CD4-positive, alpha-beta memory T cell (primary cell): ENCODE measurements at regions not wholly inside any gene's neighbourhood (a gene's known extent, or its start where the extent isn't known, plus 50 kb on each side); places are given as distances from the start of the nearest gene placed in this dataset.

Experiments used
- CTCF ChIA-PET: fragments of 350-600 bp; sonication (Branson Sonifier 250); formaldehyde crosslinking; loops from one replicate; lab custom pipeline; 2021; ENCODE audit warnings: inconsistent platforms; ENCODE audit not compliant: partially characterized antibody; lab: Charles Lee
- POLR2A ChIA-PET: fragments of 350-600 bp; sonication (Branson Sonifier 250); formaldehyde crosslinking; loops from one replicate; lab custom pipeline; 2021; ENCODE audit not compliant: partially characterized antibody; lab: Charles Lee
- DNase-seq, 5 donors: peaks; one replicate each; pipeline versions ENCODE4 v3.0.0 to v3.0.0-alpha.2; 2020 to 2022; ENCODE audit warnings: mixed read lengths in 1 of 5
- H3K27ac ChIP-seq: one replicate; pipeline ENCODE4 v1.7.0; 2013; ENCODE audit warnings: low read depth, low read length
- H3K27me3 ChIP-seq: 2 replicates; pipeline ENCODE4 v1.7.0; 2013; ENCODE audit warnings: mild to moderate bottlenecking, low read length, moderate library complexity; ENCODE audit not compliant: insufficient read depth
- H3K36me3 ChIP-seq: 2 replicates; pipeline ENCODE4 v1.7.0; 2013; ENCODE audit warnings: mild to moderate bottlenecking, low read length, moderate library complexity; ENCODE audit not compliant: insufficient read depth
- H3K4me1 ChIP-seq: 2 replicates; pipeline ENCODE4 v1.7.0; 2013; ENCODE audit warnings: mild to moderate bottlenecking, low read length, moderate library complexity; ENCODE audit not compliant: insufficient read depth
- H3K4me3 ChIP-seq, 2 donors: one replicate each; pipeline ENCODE4 v1.7.0; 2013; ENCODE audit warnings: low read length in 2 of 2, mild to moderate bottlenecking in 1 of 2
- H3K9me3 ChIP-seq, 2 donors: one replicate each; pipeline ENCODE4 v1.7.0; 2013; ENCODE audit warnings: low read length in 2 of 2, control low read depth in 1 of 2; ENCODE audit not compliant: control insufficient read depth in 1 of 2
- H3K27ac Mint-ChIP-seq, 7 donors: one replicate each; pipeline ENCODE4 v1.8.0; 2020 to 2021; ENCODE audit warnings: mixed read lengths in 7 of 7, mild to moderate bottlenecking in 6 of 7, inconsistent platforms in 3 of 7, moderate library complexity in 3 of 7
- H3K27me3 Mint-ChIP-seq, 2 donors: one replicate each; pipeline ENCODE4 v1.8.0; 2020 to 2021; ENCODE audit warnings: mixed read lengths in 2 of 2
- H3K36me3 Mint-ChIP-seq, 2 donors: one replicate each; pipeline ENCODE4 v1.8.0; 2020 to 2021; ENCODE audit warnings: mixed read lengths in 2 of 2, inconsistent platforms in 1 of 2, mild to moderate bottlenecking in 1 of 2
- H3K4me1 Mint-ChIP-seq, 4 donors: one replicate each; pipeline ENCODE4 v1.8.0; 2020 to 2021; ENCODE audit warnings: mixed read lengths in 4 of 4, mild to moderate bottlenecking in 1 of 4
- H3K4me3 Mint-ChIP-seq, 8 donors: one replicate each; pipeline ENCODE4 v1.8.0; 2020 to 2021; ENCODE audit warnings: mixed read lengths in 8 of 8, mild to moderate bottlenecking in 7 of 8, moderate library complexity in 6 of 8, inconsistent platforms in 3 of 8
- H3K9me3 Mint-ChIP-seq, 8 donors: one replicate each; pipeline ENCODE4 v1.8.0; 2020 to 2021; ENCODE audit warnings: mixed read lengths in 8 of 8, mild to moderate bottlenecking in 5 of 8, inconsistent platforms in 3 of 8, moderate library complexity in 1 of 8
- intact Hi-C: fragments of 100-400 bp; cut with micrococcal nuclease; formaldehyde crosslinking; loops from one replicate; pipeline ENCODE4 v1.15.1; 2023

GRCh38 chr11:134669796-134670195 lies 257.8 kb upstream of the B3GAT1 start:
- H3K36me3 ChIP-seq = no peaks in the 10 kb centered on the region
- intact Hi-C loops = no loop called here
- H3K4me3 ChIP-seq = no peak overlapping the region
- no peak overlapping the region for H3K27ac ChIP-seq
- DNase-seq = no peak
- no peaks in the 10 kb centered on the region for H3K4me1 ChIP-seq
- POLR2A ChIA-PET = no interaction called here
- peaks cover 0 to 4% (median 0%) of the 10 kb centered on the region in 8 donors for H3K9me3 Mint-ChIP-seq
- CTCF ChIA-PET = no interaction called here
- H3K4me1 Mint-ChIP-seq = no peaks in the 10 kb centered on the region
- H3K27me3 ChIP-seq = no peaks in the 10 kb centered on the region
- no peak overlapping the region for H3K27ac Mint-ChIP-seq
- no peak overlapping the region for H3K4me3 Mint-ChIP-seq
- no peaks in the 10 kb centered on the region for H3K36me3 Mint-ChIP-seq
- no peaks in the 10 kb centered on the region for H3K9me3 ChIP-seq
- H3K27me3 Mint-ChIP-seq = peaks cover 0 to 4% of the 10 kb centered on the region in 2 donors

GRCh38 chr11:134668796-134669195 lies 256.8 kb upstream of the B3GAT1 start:
- H3K36me3 ChIP-seq = no peaks in the 10 kb centered on the region
- Mint-ChIP-seq H3K4me1 (no peaks in the 10 kb centered on the region), H3K4me3 (no peak overlapping the region), H3K27ac (no peak overlapping the region), H3K27me3 (peaks cover 0 to 4% of the 10 kb centered on the region in 2 donors), H3K9me3 (peaks cover 0 to 4% (median 0%) of the 10 kb centered on the region in 8 donors), H3K36me3 (no peaks in the 10 kb centered on the region)
- intact Hi-C loops = no loop called here
- CTCF ChIA-PET = no interaction called here
- no peak for DNase-seq
- H3K9me3 ChIP-seq = no peaks in the 10 kb centered on the region
- H3K27me3 ChIP-seq = no peaks in the 10 kb centered on the region
- no peaks in the 10 kb centered on the region for H3K4me1 ChIP-seq
- POLR2A ChIA-PET = no interaction called here
- no peak overlapping the region for H3K27ac ChIP-seq
- no peak overlapping the region for H3K4me3 ChIP-seq

DNA sequence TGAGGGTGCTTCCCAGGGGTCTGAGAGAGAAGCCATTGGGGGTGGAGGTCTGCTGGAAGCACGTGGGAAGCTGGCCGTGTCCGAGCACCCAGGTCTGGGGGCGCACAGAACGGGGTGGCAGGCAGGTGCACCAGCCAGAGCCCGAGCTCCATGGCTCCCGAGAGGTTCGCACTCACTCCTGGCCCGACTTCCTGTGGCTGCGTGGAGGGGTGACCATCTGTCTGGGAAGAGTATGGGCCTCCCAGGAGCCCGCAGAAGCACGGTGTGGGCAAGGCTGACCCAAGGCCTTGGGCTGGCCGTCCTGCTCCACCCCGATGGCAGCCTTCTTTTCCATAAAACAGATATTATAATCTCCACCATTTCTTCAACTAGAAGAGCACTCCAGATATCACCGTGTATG lies 256.0 kb upstream of the B3GAT1 start:
- Mint-ChIP-seq H3K4me3 (no peak overlapping the region), H3K27ac (no peak overlapping the region), H3K27me3 (peaks cover 0 to 4% of the 10 kb centered on the region in 2 donors), H3K9me3 (peaks cover 0 to 4% (median 0%) of the 10 kb centered on the region in 8 donors), H3K4me1 (no peaks in the 10 kb centered on the region), H3K36me3 (no peaks in the 10 kb centered on the region)
- no peaks in the 10 kb centered on the region for H3K27me3 ChIP-seq
- no peaks in the 10 kb centered on the region for H3K36me3 ChIP-seq
- DNase-seq = no peak
- no peak overlapping the region for H3K27ac ChIP-seq
- H3K9me3 ChIP-seq = no peaks in the 10 kb centered on the region
- no peaks in the 10 kb centered on the region for H3K4me1 ChIP-seq
- no peak overlapping the region for H3K4me3 ChIP-seq
- intact Hi-C loops = no loop called here
- CTCF ChIA-PET = no interaction called here
- POLR2A ChIA-PET = no interaction called here

DNA sequence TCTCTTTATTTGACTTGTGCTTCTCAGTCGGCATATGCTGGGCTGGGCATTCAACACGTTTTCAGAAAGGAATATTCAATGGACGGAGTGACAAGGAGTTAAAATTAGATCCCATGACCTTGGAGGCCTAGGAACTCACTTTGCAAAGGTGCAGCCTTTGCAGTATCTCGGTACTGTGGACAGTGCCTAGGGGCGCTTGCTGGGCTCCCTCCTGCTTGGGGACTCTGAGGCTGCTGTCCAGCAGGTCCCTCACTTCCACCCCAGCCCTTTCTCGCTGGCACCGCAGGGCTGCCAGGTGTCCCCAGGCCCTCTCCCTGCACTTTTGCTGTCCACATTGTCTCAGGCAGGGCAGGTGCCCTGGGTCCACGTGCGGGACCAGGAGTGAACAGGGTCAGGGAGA lies 255.5 kb upstream of the B3GAT1 start:
- peaks cover 0 to 4% (median 0%) of the 10 kb centered on the region in 8 donors for H3K9me3 Mint-ChIP-seq
- H3K36me3 Mint-ChIP-seq = no peaks in the 10 kb centered on the region
- no peaks in the 10 kb centered on the region for H3K4me1 Mint-ChIP-seq
- H3K27ac Mint-ChIP-seq = no peak overlapping the region
- ChIA-PET POLR2A (no interaction called here), CTCF (no interaction called here)
- no peaks in the 10 kb centered on the region for H3K4me1 ChIP-seq
- no peak overlapping the region for H3K4me3 ChIP-seq
- no peak for DNase-seq
- H3K27me3 Mint-ChIP-seq = peaks cover 0 to 4% of the 10 kb centered on the region in 2 donors
- no peak overlapping the region for H3K4me3 Mint-ChIP-seq
- H3K27me3 ChIP-seq = no peaks in the 10 kb centered on the region
- intact Hi-C loops = no loop called here
- H3K36me3 ChIP-seq = no peaks in the 10 kb centered on the region
- no peaks in the 10 kb centered on the region for H3K9me3 ChIP-seq
- H3K27ac ChIP-seq = no peak overlapping the region

- POLR2A ChIA-PET = no interaction called here
- H3K36me3 Mint-ChIP-seq = no peaks in the 10 kb centered on the region
- CTCF ChIA-PET = no interaction called here
These were observed 255.1 kb upstream of the B3GAT1 start for GRCh38 chr11:134667175-134667500.

GRCh38 chr11:134666273-134667174 lies 254.5 kb upstream of the B3GAT1 start:
- no peaks in the 10 kb centered on the region for H3K36me3 ChIP-seq
- H3K9me3 Mint-ChIP-seq = peaks cover 0 to 7% (median 1%) of the 10 kb centered on the region in 8 donors
- no peak overlapping the region for H3K27ac ChIP-seq
- ChIA-PET POLR2A (no interaction called here), CTCF (no interaction called here)
- H3K27ac Mint-ChIP-seq = no peak overlapping the region
- H3K4me1 ChIP-seq = no peaks in the 10 kb centered on the region
- no peak overlapping the region for H3K4me3 ChIP-seq
- DNase-seq = no peak
- H3K27me3 Mint-ChIP-seq = peaks cover 0 to 4% of the 10 kb centered on the region in 2 donors
- intact Hi-C loops = no loop called here
- H3K9me3 ChIP-seq = peaks cover 0 to 3% of the 10 kb centered on the region in 2 donors
- no peaks in the 10 kb centered on the region for H3K4me1 Mint-ChIP-seq
- H3K36me3 Mint-ChIP-seq = no peaks in the 10 kb centered on the region
- H3K27me3 ChIP-seq = no peaks in the 10 kb centered on the region
- H3K4me3 Mint-ChIP-seq = no peak overlapping the region

More at GRCh38 chr11:134667175-134667500, 255.1 kb upstream of the B3GAT1 start:
- Mint-ChIP-seq H3K27me3 (peaks cover 0 to 4% of the 10 kb centered on the region in 2 donors), H3K4me1 (no peaks in the 10 kb centered on the region), H3K4me3 (no peak overlapping the region), H3K9me3 (peaks cover 0 to 4% (median 0%) of the 10 kb centered on the region in 8 donors), H3K27ac (no peak overlapping the region)
- H3K4me3 ChIP-seq = no peak overlapping the region
- H3K27ac ChIP-seq = no peak overlapping the region
- intact Hi-C loops = no loop called here
- no peaks in the 10 kb centered on the region for H3K27me3 ChIP-seq
- no peak for DNase-seq
- H3K4me1 ChIP-seq = no peaks in the 10 kb centered on the region
- H3K9me3 ChIP-seq = no peaks in the 10 kb centered on the region
- H3K36me3 ChIP-seq = no peaks in the 10 kb centered on the region

DNA sequence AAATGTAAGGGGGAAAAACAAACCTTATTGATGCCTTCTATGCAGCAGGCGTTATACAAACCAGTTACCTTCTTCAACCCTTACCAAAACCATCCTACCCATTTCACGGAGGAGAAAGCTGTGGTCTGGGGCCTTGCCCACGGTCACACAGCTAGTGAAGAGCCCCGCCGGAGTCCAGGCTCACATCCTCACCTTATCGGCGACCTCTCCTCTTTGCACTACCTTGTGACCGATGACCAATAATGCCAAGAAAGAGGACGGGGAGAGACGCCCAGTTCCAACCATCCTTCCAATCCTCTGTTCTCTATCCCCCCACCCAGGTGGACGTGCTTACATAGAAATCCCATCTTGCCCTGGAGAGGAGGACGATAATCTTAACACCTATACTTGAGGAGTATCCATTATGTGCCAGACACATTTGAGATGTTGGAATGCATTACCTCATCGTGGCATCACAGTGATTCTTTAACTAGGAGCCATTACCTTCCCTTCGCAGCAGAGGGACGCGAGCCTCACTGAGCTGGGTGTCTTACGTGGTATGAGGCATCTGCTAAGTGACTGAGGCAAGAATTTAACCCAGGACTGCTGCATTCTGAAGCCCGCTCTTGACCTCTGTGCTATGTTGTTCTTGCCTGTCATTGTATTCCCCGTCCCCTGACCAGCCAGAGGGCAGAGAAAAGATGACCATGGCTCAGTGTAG lies 253.7 kb upstream of the B3GAT1 start:
- Histone ChIP-seq H3K4me3 (no peak overlapping the region), H3K27ac (no peak overlapping the region), H3K4me1 (no peaks in the 10 kb centered on the region), H3K36me3 (no peaks in the 10 kb centered on the region), H3K27me3 (no peaks in the 10 kb centered on the region), H3K9me3 (peaks cover 0 to 3% of the 10 kb centered on the region in 2 donors)
- DNase-seq = no peak
- H3K4me1 Mint-ChIP-seq = no peaks in the 10 kb centered on the region
- H3K9me3 Mint-ChIP-seq = peaks cover 0 to 11% (median 3%) of the 10 kb centered on the region in 8 donors
- CTCF ChIA-PET = no interaction called here
- intact Hi-C loops = no loop called here
- no peaks in the 10 kb centered on the region for H3K36me3 Mint-ChIP-seq
- no peak overlapping the region for H3K27ac Mint-ChIP-seq
- peaks cover 1 to 2% of the 10 kb centered on the region in 2 donors for H3K27me3 Mint-ChIP-seq
- H3K4me3 Mint-ChIP-seq = no peak overlapping the region
- POLR2A ChIA-PET = no interaction called here
